Stimulated activated naive CD8-positive, alpha-beta T cell treated with anti-CD3 and anti-CD28 coated beads, Interleukin-15, Interleukin-2, amounts not matched to agents 100 U/mL and 50 U/mL, for 24 hours (primary cell): ENCODE measurements at regions not wholly inside any gene's neighbourhood (a gene's known extent, or its start where the extent isn't known, plus 50 kb on each side); places are given as distances from the start of the nearest gene placed in this dataset.
"Not testable (repeated sequence)": the region's sequence is repeated elsewhere in the genome, so short reads cannot be mapped to it uniquely, and the experiment has no call there.

Experiments used
- ATAC-seq: fragments of 150-1000 bp; cut with Tn5 transposase; one replicate; pipeline ENCODE4 v1.10.0; 2021
- DNase-seq: peaks from one replicate; pipeline ENCODE4 v3.0.0; 2021

GRCh38 chr16:80253741-80254140, 287.1 kb upstream of the DYNLRB2 start:
- DNase-seq (no peak), ATAC-seq (no peak)

DNA sequence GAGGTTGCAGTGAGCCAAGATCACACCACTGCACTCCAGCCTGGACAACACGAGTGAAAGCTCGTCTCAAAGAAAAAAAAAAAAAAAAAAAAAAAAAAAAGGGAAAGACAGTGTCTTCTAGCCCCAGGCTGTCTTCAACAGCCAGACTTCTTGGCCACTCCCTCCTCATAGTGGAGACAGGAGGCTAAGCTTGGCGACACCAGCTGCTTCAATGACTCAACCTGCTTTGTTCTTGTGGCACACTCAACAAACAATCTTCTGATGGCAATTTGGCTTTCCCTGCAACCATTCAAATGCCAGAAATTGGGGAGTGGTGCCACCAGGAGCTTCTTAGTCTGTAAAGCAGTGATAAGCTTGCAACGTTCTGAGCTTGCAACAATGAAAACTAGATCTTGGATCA, 290.4 kb upstream of the DYNLRB2 start:
- DNase-seq (no peak), ATAC-seq (no peak)

DNA sequence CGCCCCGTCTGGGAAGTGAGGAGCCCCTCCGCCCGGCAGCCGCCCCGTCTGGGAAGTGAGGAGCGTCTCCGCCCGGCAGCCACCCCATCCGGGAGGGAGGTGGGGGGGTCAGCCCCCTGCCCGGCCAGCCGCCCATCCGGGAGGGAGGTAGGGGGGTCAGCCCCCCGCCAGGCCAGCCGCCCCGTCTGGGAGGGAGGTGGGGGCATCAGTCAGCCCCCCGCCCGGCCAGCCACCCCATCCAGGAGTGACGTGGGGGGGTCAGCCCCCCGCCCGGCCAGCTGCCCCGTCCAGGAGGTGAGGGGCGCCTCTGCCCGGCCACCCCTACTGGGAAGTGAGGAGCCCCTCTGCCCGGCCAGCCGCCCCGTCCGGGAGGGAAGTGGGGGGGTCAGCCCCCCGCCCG, 297.5 kb upstream of the DYNLRB2 start:
- not testable (repeated sequence) for ATAC-seq, DNase-seq

- not testable (repeated sequence) for ATAC-seq, DNase-seq
Measured at GRCh38 chr16:80242279-80242678, 298.5 kb upstream of the DYNLRB2 start.

GRCh38 chr16:80233097-80233835, 307.5 kb upstream of the DYNLRB2 start:
- ATAC-seq (no peak), DNase-seq (no peak)

DNA sequence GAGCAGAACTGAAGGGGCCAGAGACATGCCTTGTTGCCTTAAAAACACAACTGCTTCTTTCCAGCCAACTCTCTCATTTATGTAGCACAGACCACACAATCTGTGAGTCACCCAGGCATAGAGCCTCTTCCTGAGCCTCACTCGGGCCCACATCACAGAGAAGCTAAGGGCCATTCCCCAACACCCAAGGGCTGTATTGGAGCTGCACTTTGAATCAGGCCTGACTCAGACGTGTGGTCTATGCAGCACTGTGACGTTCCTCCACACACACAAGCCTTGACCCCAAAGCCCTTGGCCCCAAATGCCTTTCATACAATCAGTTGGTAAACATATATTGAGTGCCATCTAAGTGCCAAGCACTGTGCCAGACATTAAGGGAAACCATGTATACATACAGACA, 308.9 kb upstream of the DYNLRB2 start:
- peak; percentile 89 for ATAC-seq
- peak; percentile 7 for DNase-seq

DNA sequence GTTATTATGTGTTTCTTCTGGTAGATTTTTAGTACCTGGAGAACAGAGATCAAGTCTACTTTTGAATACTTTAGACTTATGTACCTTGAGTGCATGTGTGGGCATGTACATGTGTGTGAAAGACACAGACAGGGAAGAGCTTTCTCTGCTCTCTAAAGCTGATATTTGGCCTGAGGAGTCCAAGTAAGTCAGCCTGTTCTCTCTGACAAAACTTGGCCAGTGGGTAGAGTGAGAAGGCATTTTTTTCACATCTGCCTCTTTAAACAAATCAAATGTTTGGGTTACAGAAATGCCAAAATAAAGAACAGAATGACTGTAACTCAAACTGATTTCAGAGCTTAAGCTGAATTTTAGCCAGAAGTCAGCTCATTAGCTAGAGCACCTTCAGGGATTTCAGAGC, 309.7 kb upstream of the DYNLRB2 start:
- no peak for ATAC-seq
- DNase-seq: no peak

GRCh38 chr16:80230328-80231120, 310.3 kb upstream of the DYNLRB2 start:
- ATAC-seq: no peak
- no peak for DNase-seq

GRCh38 chr16:80226499-80226898, 314.3 kb upstream of the DYNLRB2 start:
- no peak for ATAC-seq

GRCh38 chr16:80210787-80211186, 330.0 kb upstream of the DYNLRB2 start:
- no peak for ATAC-seq
- DNase-seq: no peak

More at GRCh38 chr16:80226499-80226898, 314.3 kb upstream of the DYNLRB2 start:
- DNase-seq: no peak

- no peak for ATAC-seq
- DNase-seq: no peak
Measured at GRCh38 chr16:80208743-80209142, 332.1 kb upstream of the DYNLRB2 start.

- ATAC-seq (no peak), DNase-seq (no peak)
Measured at GRCh38 chr16:80208015-80208414, 332.8 kb upstream of the DYNLRB2 start.

DNA sequence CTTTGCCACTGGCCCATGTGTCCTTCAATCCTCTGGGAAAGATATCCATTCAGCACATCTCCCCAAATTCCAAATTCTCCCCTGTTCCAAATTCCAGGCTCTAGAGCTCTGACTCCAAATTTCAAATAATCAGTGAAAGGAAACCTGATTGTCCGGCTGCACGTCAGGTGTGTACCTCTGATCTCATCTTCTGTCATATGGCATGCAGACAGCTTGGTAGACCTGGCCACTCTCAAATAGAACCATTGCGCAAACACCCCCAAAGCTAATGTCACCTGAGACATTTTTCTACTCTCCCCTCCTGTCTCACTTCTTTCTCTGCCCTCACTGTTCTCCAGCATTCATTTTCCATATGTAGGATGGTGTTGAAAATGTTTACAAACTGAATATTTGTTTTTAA, 337.0 kb upstream of the DYNLRB2 start:
- ATAC-seq (no peak), DNase-seq (no peak)

DNA sequence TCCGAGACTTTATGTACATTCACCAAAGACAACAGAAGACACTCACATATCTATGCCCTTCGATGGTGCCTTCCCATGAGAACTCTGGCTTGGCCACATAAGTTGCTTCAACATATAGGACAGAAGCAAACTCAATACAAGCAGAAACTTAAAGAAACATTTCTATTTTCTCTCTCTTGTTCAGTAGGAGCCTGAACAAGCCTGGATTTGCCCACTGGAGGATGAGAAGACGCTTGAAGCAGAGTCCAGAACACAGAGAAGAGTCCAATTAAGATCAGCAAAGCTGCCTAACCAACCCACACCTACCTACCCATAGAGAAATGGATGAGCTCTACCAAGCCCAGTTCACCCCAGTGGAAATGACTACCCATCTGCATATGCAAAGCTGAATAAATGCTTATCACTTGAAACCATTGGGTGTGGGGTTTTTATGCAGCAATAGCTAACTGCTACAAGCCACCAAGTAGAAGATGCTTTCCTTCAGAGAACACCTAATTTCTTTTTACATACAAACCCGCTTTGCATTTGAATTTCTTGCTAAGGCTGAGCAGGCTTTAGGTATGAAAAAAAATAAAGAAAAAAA, 337.9 kb upstream of the DYNLRB2 start:
- DNase-seq (no peak), ATAC-seq (no peak)

DNA sequence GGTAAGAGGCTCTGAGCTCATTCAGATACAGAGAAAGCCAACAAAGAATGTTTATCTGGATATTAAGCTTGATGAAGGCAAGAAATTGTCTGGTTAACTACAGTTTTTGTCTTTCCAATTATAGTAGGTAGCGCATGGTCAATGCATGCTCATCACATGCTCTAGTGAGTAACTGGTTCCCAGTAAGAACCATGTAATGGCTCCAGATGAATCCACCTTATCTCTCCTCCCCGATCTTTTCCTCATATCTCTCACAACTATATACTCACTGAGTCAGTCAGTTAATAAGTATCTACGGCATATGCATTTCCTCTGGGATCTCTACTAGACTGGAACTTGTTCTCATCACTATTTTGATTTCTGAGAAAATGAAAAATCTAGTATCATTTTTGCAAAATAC, 340.7 kb upstream of the DYNLRB2 start:
- no peak for DNase-seq
- no peak for ATAC-seq

DNA sequence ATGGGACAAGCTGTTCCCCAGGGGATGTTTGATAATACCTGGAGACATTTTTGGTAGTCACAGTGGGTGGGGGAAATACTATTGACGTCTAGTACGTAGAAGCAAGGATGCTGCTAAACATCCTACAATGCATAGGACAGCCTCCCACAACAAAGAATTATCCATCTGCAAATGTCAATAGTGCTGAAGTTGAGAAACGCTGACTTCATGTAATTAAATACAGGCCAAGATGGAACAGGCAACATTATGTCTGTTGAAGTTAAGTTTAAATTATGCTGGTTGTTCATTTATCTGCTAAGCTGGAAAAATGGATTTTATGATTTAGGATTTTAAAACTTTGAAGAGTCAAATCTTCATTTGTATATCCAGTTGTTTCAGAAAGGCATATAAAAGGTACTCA, 341.2 kb upstream of the DYNLRB2 start:
- ATAC-seq (no peak), DNase-seq (no peak)

DNA sequence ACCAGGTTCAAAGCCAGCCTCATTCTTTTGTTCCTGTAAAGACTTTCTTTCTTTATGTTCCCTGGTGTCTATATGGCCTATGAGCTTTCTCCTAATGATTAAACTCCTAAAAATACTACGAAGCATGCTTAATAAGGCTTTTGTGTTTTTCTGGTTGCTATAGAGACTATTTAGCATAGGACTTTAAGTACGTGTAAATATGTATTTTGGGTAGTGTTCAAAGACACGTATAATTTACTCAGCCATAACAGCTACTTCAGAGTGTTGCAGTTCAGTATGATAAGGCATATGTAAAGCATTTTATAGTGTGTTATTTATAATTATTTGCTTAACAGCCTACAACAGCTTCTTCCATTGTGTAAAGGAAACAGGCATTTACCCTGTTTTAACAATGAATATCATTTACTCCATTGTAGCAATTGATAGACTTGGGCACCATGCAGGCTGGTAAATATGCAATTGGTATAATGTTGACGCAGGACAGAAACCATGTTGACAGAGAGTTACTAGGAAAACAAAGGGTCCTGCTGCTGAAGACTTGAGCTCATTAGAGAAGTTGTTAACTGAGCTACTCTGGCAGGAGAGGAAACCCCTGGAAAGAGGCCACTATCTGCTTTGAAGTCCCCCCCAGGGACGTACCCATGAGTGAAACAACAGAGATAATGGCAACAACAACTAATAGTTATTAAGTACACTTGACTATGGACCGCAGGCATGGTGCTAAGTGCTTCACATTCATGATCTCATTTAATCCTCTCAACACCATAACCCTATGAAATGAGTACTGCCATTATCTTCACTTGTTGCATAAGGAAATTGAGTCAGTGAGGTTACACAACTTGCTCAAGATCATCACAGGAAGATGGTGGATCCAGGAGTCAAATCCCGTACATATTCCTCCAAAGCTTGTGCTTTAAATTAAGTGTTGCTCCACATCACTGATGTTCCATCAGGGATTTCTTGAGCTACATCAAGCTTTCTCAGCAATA, 342.2 kb upstream of the DYNLRB2 start:
- no peak for DNase-seq
- no peak for ATAC-seq

DNA sequence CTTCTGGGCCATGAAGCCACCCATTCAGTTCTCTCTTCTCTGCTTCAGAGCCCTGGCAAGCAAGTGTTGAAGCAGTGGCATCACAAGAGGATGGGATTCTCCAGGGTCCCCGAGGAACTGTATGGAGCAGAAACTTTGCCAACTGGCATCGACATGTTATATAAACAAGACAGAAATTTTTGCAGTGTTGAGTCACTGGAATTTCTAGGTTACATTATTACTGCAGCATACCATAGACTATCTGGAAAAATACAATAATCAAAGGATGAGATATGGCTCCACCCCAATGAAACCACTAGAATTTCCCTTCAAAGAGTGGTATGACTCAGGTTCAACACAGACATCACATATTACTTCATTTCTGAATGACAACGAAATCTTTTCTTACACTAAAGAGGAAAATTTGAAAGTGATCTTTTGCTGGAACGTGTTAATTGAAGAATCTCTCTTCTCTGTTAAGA, 343.0 kb upstream of the DYNLRB2 start:
- ATAC-seq: peak; percentile 65
- DNase-seq: no peak

DNA sequence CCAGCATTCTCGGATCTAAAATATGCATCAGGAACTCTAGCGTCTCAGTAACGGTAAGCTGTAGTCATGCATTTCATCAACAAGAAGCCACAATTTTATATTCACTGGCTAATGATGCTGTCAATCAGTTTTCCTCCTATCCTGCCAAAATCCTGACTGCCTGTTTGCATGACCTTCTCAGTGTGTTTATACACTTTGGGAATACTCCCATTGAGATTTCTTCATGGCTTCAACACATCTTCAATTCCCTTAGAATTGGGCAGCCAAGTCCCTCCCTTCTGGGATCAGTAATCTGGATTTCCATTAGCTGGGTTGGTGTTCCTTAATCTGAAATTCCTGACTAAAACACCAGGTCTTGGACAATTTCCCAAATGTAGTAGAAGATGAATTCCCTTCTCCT, 348.9 kb upstream of the DYNLRB2 start:
- no peak for ATAC-seq

DNA sequence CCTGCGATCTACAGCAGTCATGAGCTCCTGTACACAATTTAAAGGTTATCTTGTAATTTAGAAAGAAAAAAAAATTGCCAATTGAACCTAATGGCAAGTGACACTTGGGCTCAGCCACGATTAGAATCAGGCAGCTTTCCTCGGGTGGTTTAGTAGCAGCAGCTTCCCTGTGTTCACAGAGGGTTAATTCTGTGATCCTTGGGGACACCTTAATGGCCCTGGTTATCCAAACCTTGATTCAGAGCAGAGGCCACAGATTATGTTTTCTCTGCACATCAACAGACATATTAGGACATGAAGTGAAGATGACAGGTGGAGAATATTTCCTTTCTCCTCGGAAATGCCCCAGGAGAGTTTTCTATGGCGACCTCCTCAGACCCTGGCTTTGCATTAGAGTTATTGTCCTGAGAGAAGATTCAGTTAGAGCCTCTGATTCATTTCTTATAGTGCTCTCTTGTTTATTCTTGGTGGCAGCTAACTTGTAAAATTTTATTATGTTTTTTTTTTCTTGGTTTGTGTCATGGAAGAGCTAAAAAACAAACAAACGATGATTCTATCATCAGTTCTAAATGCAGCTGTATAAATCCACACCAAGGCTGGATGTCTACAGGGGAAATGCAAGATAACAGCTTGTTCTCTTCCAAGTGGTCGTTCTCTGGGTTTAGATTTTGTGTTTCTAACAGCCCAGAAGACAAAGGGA, 351.2 kb upstream of the DYNLRB2 start:
- ATAC-seq: no peak
- no peak for DNase-seq

More for the DNA sequence above, 348.9 kb upstream of the DYNLRB2 start:
- no peak for DNase-seq

- DNase-seq: no peak
- ATAC-seq: no peak
Measured at GRCh38 chr16:80176114-80176513, 364.7 kb upstream of the DYNLRB2 start.
